ENCODE measurements at regions not wholly inside any gene's neighbourhood (a gene's known extent, or its start where the extent isn't known, plus 50 kb on each side); places are given as distances from the start of the nearest gene placed in this dataset.

GRCh38 chr5:98205691-98206461 lies 567.6 kb upstream of the RGMB start:
- Histone ChIP-seq H3K4me2 (ENCODE audit: low read length) (no peak overlapping the region), H3K4me3 (ENCODE audit: insufficient read depth, low read depth, low read length) (no peak overlapping the region), H2AFZ (ENCODE audit: low read depth, low read length) (no peak overlapping the region), H3K36me3 (ENCODE audit: insufficient read depth, low read length) (no peaks in the 10 kb centered on the region), H3K27me3 (ENCODE audit: insufficient read depth, low read length) (no peaks in the 10 kb centered on the region), H3K79me2 (ENCODE audit: insufficient read depth, low read length) (no peaks in the 10 kb centered on the region), H3K9me3 (ENCODE audit: insufficient read depth, low read depth, low read length) (no peaks in the 10 kb centered on the region), H3K4me1 (ENCODE audit: insufficient read depth, low read length) (no peaks in the 10 kb centered on the region), H3K27ac (ENCODE audit: low read depth, low read length) (no peak overlapping the region), H3K9ac (ENCODE audit: low read length) (no peak overlapping the region), H4K20me1 (ENCODE audit: insufficient read depth, low read length) (no peaks in the 10 kb centered on the region)
- DNase-seq (ENCODE audit: low read depth) (peak; percentile 72), FAIRE-seq (peak; percentile 63)
- H3K27me3 Mint-ChIP-seq (ENCODE audit: low read depth, unreplicated experiment): no peaks in the 10 kb centered on the region
- H3K9me3 Mint-ChIP-seq (ENCODE audit: unreplicated experiment): peaks cover 3% of the 10 kb centered on the region
- peak overlapping the region; percentile 1 for H3K27ac Mint-ChIP-seq (ENCODE audit: unreplicated experiment)
- no peak overlapping the region for H3K4me3 Mint-ChIP-seq (ENCODE audit: unreplicated experiment)
- peaks cover 14% of the 10 kb centered on the region for H3K4me1 Mint-ChIP-seq (ENCODE audit: low read depth, unreplicated experiment)
- peaks cover 2% of the 10 kb centered on the region for H3K36me3 Mint-ChIP-seq (ENCODE audit: low read depth, unreplicated experiment)
- TF ChIP-seq CTCF (IDR thresholded peaks at IDR 0.05; ENCODE audit: insufficient read depth, low read depth, low read length) (no peak), EZH2 (IDR thresholded peaks at IDR 0.05; ENCODE audit: insufficient read depth, low read length) (no peak)

- H3K36me3 Mint-ChIP-seq (ENCODE audit: low read depth, unreplicated experiment): peaks cover 2% of the 10 kb centered on the region
- Histone ChIP-seq H3K36me3 (ENCODE audit: insufficient read depth, low read length) (no peaks in the 10 kb centered on the region), H3K27ac (ENCODE audit: low read depth, low read length) (no peak overlapping the region), H3K9ac (ENCODE audit: low read length) (no peak overlapping the region), H3K4me1 (ENCODE audit: insufficient read depth, low read length) (no peaks in the 10 kb centered on the region), H4K20me1 (ENCODE audit: insufficient read depth, low read length) (no peaks in the 10 kb centered on the region), H2AFZ (ENCODE audit: low read depth, low read length) (no peak overlapping the region), H3K4me3 (ENCODE audit: insufficient read depth, low read depth, low read length) (no peak overlapping the region), H3K27me3 (ENCODE audit: insufficient read depth, low read length) (no peaks in the 10 kb centered on the region), H3K4me2 (ENCODE audit: low read length) (no peak overlapping the region), H3K9me3 (ENCODE audit: insufficient read depth, low read depth, low read length) (no peaks in the 10 kb centered on the region), H3K79me2 (ENCODE audit: insufficient read depth, low read length) (no peaks in the 10 kb centered on the region)
- FAIRE-seq (no peak), DNase-seq (ENCODE audit: low read depth) (no peak)
- H3K9me3 Mint-ChIP-seq (ENCODE audit: unreplicated experiment): peaks cover 3% of the 10 kb centered on the region
- TF ChIP-seq CTCF (IDR thresholded peaks at IDR 0.05; ENCODE audit: insufficient read depth, low read depth, low read length) (no peak), EZH2 (IDR thresholded peaks at IDR 0.05; ENCODE audit: insufficient read depth, low read length) (no peak)
- H3K4me1 Mint-ChIP-seq (ENCODE audit: low read depth, unreplicated experiment): peaks cover 9% of the 10 kb centered on the region
- no peaks in the 10 kb centered on the region for H3K27me3 Mint-ChIP-seq (ENCODE audit: low read depth, unreplicated experiment)
- no peak overlapping the region for H3K27ac Mint-ChIP-seq (ENCODE audit: unreplicated experiment)
- no peak overlapping the region for H3K4me3 Mint-ChIP-seq (ENCODE audit: unreplicated experiment)
These were observed 566.9 kb upstream of the RGMB start for GRCh38 chr5:98206566-98206965.

GRCh38 chr5:98209418-98209817 lies 564.0 kb upstream of the RGMB start:
- Histone ChIP-seq H3K9ac (ENCODE audit: low read length) (no peak overlapping the region), H3K9me3 (ENCODE audit: insufficient read depth, low read depth, low read length) (no peaks in the 10 kb centered on the region), H3K4me1 (ENCODE audit: insufficient read depth, low read length) (peaks cover 2% of the 10 kb centered on the region), H3K27me3 (ENCODE audit: insufficient read depth, low read length) (no peaks in the 10 kb centered on the region), H4K20me1 (ENCODE audit: insufficient read depth, low read length) (no peaks in the 10 kb centered on the region), H3K4me2 (ENCODE audit: low read length) (no peak overlapping the region), H3K27ac (ENCODE audit: low read depth, low read length) (no peak overlapping the region), H3K79me2 (ENCODE audit: insufficient read depth, low read length) (no peaks in the 10 kb centered on the region), H3K36me3 (ENCODE audit: insufficient read depth, low read length) (no peaks in the 10 kb centered on the region), H3K4me3 (ENCODE audit: insufficient read depth, low read depth, low read length) (no peak overlapping the region), H2AFZ (ENCODE audit: low read depth, low read length) (no peak overlapping the region)
- Mint-ChIP-seq H3K36me3 (ENCODE audit: low read depth, unreplicated experiment) (peaks cover 2% of the 10 kb centered on the region), H3K4me1 (ENCODE audit: low read depth, unreplicated experiment) (peaks cover 7% of the 10 kb centered on the region), H3K27me3 (ENCODE audit: low read depth, unreplicated experiment) (no peaks in the 10 kb centered on the region), H3K9me3 (ENCODE audit: unreplicated experiment) (peaks cover 3% of the 10 kb centered on the region), H3K4me3 (ENCODE audit: unreplicated experiment) (no peak overlapping the region), H3K27ac (ENCODE audit: unreplicated experiment) (no peak overlapping the region)
- FAIRE-seq: no peak
- DNase-seq (ENCODE audit: low read depth): no peak
- TF ChIP-seq CTCF (IDR thresholded peaks at IDR 0.05; ENCODE audit: insufficient read depth, low read depth, low read length): no peak
- no peak for TF ChIP-seq EZH2 (IDR thresholded peaks at IDR 0.05; ENCODE audit: insufficient read depth, low read length)
